HG02885 (cell line): ENCODE measurements at regions not wholly inside any gene's neighbourhood (a gene's known extent, or its start where the extent isn't known, plus 50 kb on each side); places are given as distances from the start of the nearest gene placed in this dataset.

Experiments used
- ATAC-seq: cut with Tn5 transposase; IDR thresholded peaks from one replicate; pipeline ENCODE4 v1.9.1; 2021; ENCODE audit warnings: mild to moderate bottlenecking; ENCODE audit not compliant: unreplicated experiment, poor library complexity

DNA sequence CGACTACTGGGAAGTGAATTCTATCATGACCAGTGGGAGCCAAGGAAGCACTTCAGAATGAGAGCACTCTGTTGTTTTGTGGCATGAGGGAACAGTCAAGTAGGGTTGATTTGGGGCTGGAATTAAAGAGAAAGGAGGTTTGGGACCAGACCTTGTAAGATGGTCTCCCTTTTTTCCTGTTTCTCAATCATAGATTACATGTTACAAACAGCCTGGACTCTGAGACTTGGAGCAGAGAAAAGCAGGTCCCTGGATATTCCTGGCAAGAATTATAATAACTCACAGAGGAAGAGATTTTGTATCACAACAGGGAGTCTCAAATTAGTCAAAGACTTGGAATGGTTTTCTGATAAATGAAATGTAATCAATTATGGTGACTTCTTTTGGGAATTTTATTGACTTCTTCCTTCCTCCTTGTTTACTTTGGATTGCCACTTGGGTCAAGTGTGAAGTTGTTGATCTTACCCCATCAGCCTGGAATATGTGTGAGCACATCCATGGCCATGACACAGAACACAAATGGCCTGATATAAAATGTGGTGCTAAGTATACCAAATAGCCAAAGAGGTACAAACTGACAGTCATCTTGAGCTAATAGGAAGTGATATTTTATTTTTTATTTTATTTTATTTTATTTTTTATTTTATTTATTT, 131.0 kb upstream of the OSMR start:
- no peak for ATAC-seq

DNA sequence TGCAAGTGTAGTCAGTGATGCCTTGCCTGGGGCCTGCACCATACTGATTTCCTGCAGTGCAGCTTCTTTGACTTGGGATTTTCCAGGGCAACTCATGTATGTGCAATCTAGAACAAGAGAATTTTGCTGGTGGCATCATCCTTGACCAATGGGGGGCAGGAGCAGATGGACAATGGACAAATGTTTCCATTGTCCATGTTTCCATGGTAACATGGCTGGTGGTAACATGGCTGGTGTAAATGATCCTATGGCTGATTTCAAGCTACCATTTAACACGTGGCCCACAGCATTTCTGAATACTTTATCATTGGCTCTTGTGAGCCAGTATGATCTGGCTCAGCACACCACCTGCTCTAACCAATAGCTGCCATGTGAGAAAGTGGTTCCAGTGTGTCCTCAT, 130.1 kb upstream of the OSMR start:
- ATAC-seq = no peak

DNA sequence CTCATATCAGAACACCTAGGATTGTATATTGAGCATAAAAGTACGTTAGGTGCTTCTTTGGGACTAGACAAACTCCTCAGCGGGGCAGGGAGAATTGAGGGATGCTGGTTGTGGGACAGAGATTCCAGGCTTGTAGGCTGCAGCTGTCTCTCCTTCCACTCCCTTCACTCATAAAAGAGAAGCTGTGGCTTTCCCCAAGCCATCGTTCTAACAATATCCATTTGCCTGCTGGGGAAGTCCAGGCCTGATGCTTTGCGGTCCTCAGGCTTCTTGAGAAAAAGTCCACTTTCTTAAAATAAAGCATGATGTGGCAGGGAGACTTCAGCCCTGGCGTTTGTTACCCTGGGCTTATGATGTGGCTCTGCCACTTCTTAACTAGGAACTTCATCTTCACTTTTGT, 129.3 kb upstream of the OSMR start:
- no peak for ATAC-seq

DNA sequence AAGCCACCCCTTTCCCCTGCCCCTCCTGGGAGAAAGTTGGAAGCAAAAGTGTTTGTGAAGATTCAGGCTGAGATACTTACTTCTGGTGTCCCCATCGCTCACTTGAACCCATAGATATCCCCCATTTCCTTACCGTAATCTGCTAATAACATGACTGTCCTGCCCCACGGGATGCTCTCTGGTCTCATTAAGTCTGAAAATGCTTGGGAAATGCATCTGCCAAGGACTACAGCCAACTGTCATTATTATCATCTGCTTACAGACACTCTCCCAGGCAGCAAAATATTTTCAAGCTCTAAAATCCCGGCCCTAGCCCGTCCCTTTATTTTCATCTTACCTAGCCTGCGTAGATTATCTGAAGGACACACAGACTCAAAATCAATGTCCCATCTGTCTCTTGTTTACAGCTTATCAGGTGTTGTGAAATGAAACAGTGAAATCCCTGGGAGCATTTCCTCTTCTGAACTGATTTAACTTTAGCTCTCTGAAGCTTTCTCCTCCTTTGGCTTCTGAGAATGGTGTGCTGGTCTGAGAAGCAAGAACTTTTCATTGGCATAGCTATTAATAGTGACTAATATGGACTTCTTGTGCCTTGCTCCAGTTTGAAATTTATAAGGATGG, 126.9 kb upstream of the OSMR start:
- ATAC-seq = no peak

DNA sequence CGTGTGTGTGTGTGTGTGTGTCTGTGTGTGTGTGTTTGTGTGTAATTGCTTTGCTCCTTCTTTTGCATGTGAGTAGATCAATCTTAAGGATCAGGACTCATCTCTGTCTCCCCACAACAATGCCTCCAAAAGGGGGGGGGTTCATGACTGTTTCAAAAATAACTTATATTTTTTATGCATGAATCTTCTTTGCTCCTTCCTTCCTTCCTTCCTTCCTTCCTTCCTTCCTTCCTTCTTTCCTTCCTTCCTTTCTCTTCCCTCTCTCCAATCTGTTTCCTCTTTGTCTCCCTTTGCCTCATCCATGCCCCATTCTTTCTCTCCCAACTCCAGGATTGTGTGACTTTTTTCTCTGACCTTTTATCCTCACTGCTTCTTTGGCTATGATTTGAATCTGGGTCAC, 126.4 kb upstream of the OSMR start:
- no peak for ATAC-seq

DNA sequence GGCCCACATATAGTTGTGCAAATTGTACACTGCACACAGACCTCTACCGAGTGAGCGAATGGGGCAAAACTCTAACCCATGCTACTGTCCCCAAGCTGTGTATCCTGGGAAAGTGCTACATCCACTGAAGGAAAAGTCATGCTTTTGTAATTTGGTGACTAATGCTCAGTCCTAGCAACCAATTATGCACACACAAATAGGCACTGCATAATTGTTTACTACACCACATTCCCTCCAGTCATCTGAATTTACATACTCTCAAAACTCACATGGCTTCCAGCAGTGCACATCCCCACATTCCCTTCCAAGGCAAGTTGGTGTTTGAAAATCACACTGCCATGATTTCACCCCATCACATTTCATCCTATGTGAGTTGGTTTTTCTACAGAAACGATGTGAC, 125.9 kb upstream of the OSMR start:
- no peak for ATAC-seq

DNA sequence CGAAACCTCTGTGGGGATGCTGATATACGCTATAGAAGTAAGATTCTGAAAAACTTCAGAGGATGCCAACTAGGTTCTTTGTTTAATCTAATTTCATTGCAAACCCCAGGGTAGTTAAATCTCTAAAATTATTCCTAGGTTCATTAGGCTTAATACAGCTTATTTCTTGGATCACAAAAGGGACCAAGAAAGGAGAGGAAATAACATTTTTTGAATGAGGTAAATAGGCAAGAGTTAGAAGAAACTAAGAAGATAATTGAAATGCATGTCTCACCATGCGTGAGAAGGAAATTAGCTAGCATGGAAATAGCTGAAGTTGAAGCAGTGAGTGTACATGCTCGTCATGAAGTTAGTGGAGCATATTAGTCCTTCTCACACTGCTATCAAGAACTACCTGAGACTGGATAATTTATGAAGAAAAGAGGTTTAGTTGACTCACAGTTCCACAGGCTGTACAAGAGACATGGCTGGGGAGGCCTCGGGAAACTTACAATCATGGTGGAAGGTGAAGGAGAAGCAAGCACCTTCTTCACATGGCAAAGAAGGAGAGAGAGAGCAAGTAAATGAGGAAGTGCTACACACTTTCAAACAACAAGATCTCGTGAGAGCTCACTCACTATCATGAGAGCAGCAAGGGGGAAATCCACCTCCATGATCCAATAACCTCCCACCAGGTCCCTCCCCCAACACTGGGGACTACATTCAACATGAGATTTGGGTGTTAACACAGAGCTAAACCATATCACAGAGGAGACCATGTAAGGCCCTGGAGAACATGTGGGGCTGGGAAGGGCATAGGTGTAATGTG, 125.1 kb upstream of the OSMR start:
- ATAC-seq = no peak

DNA sequence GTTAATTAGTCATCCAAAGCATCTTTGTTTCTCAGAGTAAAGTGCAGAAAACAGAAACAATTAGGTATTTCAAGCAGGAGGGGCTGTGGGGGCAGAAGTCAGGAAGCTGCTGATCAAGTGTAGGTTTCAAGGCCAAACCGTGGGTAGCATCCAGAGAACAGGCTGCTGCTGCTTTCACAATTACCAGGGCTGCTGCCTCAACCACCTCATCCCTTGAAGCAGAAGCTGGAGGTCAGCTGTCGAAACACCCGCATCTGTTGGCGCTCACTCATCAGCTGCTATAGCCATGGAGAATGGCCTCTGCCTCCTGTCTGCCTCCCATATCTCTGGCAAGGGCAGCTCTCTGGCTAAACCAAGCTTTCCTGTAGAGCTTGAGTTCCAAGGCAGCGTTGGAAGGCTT, 122.9 kb upstream of the OSMR start:
- ATAC-seq = no peak

DNA sequence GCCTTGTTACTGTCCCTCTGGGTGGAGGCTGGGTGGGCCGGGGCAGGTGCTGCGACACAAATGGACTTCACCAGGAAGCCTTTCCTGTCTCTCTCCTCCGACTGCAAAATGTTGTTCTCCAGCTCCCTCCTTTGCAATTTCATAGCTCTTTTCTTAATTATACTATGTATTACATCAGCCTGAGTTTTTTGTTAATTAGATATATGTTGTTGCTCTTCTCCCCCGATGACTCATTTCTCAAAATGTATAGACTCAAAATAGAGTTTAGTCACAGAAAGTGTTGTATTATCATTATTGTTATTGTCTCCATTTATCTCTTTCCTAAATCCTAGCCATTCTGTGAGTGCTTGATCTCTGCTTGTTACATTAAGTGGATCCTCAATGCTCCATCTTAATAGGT, 122.4 kb upstream of the OSMR start:
- no peak for ATAC-seq

DNA sequence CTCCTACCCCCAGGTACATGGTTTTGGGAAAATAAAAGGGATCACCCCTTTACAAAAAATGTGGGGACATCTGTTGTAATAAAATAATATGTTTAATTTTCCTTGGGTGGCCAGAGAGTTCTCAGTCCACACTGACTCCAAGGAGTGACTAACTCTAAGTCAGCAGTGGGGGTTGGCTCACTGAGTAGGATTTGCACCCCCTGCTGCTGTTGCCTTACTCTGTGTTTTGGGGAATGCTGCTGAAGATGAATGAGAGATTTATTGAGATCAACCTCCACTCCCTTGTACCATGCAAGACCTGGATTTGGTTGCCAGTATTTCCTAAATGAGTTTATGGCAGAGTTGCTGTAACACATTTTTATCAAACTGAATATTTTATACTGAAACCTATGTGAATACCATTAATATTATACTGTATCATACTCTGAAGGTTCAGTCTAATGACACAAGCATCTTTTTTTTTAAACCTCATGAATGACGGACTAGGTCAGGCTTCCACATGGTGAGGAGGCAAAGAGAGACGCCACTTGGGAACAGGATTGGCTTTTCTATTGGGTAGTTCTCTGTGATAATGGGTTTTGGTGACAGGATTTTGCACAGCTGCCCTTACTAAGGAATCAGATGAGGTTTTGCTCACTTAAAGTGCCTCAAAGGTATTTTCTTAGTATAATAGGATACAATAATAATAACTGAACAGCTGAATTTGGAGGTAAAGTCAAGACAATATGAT, 121.3 kb upstream of the OSMR start:
- no peak for ATAC-seq

DNA sequence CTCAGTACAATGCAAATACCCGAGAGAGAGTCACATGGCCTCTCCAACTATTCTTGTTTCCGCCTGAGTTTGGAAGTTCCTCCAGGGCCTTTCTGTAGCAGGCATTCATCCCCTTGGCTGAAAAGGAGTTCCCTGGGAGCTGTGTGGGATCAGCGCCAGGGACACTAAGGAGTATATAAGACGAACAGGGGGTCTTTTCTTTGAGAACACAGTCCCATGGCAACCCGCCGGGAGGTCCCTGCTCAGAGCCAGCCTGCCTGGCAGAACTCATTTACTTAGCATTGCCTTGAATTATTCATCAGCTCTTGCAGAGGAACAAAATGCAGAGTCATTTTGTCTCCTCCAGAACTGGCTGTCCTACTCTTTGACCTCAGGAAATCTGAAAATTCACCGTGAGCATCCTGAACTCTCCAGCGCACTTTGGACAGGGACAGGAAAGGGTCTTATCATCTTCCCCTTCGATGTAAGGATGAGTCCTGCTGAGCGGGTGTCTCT, 120.4 kb upstream of the OSMR start:
- ATAC-seq = no peak

DNA sequence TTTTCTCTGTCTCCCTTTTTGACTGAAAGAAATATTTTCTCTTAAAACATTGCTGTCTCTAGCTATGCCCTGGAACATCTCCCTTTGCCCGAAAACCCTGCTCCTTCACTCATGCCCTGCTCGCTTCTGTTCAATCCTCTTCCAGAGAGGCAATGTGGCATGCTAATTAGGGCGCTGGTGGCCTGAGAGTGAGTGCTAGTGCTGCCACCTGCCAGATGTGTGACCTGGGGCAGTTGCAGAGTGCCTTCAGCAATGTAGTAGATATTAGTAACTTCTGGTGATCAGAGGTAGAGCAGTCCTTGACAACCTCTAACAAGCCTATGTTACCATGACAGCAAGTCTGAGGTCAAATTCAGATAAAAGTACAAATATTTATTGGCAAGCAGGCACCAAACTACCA, 119.5 kb upstream of the OSMR start:
- ATAC-seq = no peak

DNA sequence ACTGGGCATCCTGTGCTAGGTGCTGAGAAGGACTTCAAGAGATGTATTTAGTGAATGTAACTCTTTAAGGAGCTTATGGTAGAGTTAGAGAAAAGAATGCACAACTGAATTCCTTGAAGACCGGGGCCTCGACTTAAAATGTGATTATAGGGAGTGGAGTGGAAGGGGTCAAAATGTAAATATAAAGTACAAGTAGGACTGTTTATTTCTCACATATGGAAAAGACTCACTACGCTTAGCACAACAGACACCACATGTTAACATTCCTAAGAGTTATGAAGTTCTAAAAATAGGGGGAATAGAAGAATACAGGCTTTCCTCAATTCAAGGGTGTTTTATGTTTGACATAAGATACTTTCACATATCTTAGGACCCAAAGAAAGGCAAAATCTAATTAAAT, 117.8 kb upstream of the OSMR start:
- ATAC-seq = no peak

DNA sequence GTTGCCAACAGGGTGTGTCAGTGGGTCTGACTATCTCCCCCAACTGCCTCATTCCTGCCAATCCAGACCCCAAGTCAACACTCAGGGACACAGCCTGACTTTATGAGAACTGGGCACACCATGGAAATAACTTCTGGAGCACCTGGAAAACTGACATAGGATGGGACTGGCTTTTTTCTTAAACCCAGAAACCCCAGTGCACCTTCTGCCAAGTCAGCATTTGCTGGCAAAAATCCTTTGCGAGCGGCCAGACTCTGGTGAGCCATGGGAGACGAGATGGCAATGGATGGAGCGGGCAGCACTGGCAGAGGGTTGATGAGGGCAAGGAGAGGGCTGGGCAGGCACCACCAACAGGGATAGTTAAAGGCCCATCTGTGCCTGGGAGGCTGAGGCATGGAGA, 114.4 kb upstream of the OSMR start:
- ATAC-seq = no peak

DNA sequence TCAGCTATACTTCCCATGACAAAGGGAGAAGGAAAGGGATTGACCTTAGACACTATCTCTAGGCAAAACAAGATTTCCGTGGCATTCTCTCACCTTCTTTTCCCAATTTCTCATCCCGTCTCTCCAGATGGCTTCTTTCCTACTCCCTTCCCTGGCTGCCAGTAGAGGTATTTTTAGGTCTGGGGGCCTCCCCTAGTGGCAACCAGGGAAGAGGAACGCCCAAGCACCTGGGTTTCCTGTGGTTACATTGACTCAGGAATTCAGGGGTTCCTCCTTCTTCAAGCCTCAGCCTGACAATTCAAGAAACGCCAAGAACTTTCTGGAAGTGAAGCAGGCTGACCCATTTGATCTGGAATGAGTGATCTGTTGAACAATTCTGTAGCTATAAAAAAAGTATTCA, 111.5 kb upstream of the OSMR start:
- no peak for ATAC-seq

DNA sequence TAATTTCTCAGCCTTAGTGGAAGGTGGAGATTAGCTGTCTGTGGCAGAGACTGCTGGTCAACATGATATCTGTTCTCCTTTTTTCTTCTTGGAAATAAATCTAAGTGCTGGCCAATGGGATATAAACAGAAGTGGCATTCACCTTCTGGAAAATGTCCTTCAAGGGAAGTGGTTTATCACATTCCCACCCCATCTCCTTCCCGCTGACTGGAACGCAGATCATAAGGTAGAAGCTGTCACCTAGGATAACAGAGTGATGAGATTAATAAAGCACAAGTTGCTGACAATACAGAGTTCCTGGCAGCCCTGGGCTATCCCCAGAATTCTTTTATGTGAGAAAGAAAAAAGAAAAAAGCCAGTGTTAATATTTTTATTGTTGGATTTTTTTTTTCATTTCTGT, 109.7 kb upstream of the OSMR start:
- ATAC-seq = no peak

DNA sequence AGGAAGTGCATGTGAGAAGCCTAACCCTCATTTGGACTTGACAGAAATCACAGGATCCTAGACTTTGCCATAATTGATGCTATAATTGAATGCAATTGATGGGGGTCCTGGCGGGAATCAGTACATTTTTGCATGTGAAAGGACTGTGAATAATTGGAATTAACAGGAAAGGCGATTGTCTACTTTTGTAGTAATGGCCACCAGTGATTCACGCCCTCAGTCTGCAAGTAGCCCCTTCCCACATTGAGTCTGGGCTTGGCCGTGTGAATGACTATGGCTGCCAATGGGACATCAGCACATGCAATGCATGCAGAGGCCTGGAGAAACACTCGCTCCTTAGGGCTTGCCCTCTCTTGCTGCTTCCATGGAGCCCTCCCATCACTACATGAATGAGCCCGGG, 107.8 kb upstream of the OSMR start:
- ATAC-seq = no peak

DNA sequence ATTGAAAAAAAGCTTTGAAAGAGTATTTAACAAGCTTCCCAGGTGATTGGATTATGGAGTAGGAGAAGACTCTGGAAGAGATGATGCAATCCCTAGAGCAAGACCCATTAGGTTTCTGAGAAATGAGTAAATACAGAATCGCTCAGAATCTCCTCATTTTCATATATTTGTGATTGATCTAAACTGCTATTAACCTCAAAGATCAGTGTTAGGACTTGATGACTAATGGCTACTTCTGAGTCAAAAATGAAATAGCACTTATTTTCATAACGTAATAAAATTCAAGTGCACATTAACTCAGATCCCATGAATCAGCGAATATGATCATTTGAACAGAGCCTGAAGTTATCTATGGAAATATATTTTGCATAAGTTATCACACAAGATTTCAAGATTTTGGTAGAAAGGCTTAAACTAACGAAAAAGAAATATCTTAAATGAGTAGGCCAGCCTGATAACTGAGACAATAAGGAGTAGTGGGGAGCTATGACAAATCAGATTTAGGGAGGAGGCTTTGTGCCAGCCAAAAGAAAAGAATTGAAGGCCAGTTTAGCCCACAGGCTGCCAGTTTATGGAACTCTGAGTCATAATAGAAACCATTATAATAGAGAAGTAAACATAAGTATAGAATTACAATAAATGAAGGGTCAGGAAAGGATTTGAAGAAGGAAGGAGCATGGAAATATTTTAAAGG, 106.7 kb upstream of the OSMR start:
- no peak for ATAC-seq

DNA sequence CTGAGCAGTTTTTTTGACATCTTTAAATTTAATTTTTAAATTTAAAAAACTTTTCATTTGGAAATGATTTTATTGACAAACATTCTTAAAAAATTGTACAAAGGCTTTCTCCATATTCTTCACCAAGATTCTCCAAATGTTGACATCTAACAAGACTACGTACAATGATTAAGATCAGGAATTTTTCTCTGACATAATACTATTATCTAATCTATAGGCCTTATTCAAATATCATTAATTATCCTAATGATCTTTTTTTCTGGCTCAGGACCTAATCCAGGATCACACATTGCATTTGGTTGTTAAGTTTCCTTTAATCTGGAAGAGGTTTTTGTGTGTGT, 106.1 kb upstream of the OSMR start:
- no peak for ATAC-seq

DNA sequence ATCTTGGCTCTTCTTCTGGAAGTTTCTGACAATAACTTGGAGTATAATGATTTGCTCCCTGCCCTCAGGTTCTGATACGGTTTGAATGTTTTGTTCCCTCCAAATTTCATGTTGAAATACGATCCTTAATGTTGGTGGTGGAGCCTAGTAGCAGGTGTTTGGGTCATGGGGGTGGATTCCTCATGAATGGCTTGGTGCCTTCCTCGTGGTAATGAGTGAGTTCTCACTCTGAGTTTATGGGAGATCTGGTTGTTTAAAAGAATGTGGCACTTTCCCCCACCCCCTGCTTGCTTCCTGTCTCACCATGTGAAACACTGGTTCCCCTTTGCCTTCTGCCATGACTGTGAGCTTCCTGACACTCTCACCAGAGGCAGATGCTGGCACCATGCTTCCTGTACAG, 103.0 kb upstream of the OSMR start:
- ATAC-seq = no peak

DNA sequence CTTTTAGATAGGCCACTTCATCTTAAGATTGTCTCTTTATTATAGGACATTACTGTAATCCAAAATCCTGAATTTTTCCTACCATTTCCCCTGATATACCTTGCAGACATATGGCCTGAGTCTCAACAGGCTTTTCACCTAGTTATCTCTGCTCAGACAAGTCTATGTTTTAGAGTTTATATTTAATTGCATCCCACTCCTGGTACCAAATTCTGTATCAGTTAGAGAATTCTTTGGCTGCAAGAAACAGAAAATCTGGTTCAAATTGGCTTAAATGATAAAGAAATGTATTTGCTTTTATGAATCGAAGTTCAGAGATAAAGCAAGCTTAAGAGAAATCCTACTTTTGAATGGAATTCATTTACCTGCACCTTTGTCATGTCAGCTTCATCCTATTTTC, 102.2 kb upstream of the OSMR start:
- no peak for ATAC-seq
